Stimulated activated CD4-positive, alpha-beta T cell treated with anti-CD3 and anti-CD28 coated beads, Interleukin-1b, Interleukin-23, amount 100 ng/mL, for 24 hours (primary cell): ENCODE measurements at regions not wholly inside any gene's neighbourhood (a gene's known extent, or its start where the extent isn't known, plus 50 kb on each side); places are given as distances from the start of the nearest gene placed in this dataset.

Experiments
- DNase-seq, 4 experiments: peaks; one replicate each; pipeline ENCODE4 v3.0.0-alpha.2; 2020; ENCODE audit warnings: low read depth in 4 of 4, low spot score in 1 of 4

DNA sequence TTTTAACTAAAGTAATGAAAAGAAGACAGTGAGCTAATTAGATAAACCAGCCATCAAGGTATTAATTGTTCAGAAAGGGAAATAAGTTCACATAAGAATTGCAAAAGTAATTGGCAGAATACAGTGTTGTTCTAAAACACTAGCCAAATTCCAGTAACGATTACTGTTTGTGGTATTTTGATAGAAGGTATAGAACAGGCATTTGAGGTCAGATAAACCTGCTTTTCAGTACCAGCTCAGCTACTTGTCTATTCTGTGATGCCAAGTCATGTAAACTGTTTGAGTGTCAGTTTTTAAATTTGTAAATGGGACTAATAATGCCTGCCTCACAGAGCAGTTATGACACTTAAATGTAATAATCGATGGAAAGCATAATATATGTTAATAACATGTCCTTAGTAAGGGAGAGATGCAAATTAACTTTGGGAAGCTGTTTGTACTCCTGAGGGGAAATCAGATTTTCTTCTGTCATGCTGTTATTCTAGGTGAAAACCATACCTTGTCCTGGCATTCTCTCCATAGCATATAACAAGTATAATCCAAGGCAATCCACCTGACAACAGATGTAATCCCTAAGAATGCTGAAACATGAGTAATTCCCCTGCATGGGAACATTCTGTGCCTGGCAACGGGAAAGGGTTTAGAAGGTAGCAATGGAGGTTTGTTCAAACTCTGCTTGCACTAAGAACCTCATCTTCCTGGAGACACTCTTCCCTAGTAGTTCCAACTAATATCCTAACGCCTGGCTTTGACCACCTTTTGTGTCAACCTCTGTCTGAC is 509.5 kb upstream of the PAPPA start:
- no peak for DNase-seq

DNA sequence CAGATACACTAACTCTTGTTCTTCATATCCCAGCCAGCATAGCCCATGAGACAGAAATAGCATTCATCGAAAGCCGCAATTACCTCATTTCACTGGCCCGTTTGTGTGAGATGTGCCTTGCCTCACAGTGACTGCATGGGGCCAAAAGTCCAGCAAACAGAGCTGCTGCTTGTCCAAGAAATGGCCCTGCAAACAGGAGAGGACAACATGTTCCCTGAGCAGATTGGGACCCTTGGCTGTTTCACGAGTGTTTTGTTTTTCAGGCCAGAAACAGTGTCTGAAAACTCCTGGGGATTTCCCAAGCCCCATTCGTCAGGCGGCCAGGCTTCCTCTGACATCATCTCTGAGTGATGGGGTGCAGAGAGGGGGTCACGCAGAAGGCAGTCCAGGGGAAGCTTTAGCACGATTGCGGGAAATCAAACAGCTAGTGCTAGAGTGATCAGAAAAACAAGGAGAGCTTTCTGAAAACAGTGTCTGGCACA is 503.6 kb upstream of the PAPPA start:
- DNase-seq, result no peak

DNA sequence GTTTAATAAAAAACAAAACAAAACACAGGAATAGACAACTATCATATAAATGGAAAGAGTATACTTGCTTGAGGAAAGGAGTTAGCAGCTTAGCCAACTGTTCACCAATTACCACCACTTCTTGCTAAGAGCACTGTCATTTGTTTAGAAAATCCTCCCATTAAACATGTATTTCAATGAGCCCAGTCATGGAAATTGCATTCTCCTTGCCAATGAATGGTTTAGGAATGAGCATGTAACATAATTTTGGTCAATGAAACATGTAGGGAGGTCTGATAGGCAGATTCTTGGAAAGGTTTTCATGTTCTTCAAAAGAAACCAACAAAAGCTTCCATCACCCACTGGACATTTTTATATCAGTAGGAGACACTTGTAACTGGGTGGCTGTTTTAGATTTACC is 502.8 kb upstream of the PAPPA start:
- no peak for DNase-seq

DNA sequence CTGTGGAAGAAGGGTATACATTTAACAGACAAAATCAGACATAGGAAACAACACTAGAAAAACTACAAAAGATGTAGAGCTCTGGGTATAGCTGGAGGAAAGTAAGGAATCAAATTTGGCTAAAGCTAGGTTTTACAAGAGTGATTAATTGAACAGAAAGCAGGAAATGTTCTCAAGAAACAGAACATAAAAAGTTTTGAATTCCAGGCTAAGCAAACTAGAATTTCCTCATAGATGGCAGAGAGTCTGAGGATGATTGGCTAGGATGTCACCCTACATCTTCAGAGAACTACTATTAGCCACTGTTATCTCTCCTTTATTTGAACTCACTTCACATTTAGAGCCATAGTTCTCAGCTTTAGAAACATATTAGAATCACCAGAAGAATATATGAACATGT is 502.1 kb upstream of the PAPPA start:
- DNase-seq, result no peak

- DNase-seq, result no peak
Measured at GRCh38 chr9:115653171-115653606, 500.4 kb upstream of the PAPPA start.

DNA sequence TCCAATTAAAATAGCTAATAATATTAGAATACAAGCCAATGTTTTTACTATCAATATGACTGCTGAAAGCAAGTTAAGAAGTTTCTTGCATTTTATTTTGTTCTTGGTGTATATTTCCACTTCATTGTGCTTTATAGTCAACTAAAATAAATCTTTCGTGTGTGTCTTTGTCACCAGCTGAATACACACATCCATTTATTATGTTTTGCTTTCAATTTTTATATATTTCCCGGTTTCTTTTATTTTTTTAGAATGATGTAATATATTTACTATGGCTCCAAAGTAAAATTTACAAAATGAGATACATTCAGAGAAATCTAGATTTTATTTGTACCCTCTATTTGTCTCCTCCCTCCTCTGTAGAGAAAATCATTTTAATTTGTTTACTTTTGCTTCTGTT is 495.9 kb upstream of the PAPPA start:
- no peak for DNase-seq

DNA sequence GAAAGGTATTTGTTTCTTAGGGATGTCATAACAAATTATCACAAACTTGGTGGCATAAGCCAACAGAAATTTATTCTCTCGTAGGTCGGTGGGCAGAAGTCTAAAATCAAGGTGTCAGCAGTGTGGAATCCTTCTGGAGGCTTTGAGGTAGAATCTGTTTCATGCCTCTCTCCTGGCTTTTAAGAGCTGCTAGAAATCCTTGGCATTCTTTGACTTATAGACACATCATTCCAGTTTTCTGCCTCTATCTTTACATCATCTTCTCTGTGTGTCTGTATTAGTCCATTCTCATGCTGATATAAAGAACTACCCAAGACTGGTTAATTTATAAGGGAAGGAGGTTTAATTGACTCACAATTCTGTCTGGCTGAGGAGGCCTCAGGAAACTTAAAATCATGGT is 488.1 kb upstream of the PAPPA start:
- DNase-seq, result no peak

DNA sequence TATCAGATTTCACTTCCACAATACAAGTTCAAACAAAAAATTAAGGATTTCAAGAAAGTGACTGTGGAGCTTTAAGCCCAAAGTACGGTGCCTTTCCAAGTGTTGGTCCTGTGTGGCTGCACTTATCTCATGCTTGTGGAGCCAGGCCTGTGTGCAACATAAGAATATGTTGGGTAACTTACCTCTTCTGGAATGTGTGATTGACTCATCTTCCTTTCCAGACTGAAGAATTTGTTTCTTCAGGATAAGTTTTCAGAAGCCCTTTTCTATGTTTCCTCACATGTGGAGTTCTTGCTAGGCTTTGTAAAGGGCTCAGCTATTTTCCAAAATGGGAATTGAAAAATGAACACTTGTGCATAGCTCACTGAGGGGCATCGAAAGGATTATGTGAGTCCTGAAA is 485.1 kb upstream of the PAPPA start:
- DNase-seq, result no peak

- no peak for DNase-seq
Measured at GRCh38 chr9:115671236-115671962, 482.2 kb upstream of the PAPPA start.

DNA sequence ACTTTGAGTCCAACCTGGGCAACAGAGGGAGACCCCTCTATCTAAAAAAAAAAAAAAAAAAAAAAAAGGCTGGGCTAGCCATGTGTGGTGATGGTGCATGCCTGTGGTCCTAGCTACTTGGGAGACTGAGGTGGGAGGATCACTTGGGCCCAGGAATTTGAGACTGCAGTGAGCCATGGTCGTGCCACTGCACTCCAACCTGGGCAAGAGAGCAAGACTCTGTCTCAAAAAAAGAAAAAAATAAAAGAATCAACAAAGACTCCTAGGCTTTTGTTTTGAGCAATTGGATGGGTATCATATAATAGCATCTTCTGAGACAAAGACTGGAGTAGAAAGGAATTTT is 481.7 kb upstream of the PAPPA start:
- no peak for DNase-seq

DNA sequence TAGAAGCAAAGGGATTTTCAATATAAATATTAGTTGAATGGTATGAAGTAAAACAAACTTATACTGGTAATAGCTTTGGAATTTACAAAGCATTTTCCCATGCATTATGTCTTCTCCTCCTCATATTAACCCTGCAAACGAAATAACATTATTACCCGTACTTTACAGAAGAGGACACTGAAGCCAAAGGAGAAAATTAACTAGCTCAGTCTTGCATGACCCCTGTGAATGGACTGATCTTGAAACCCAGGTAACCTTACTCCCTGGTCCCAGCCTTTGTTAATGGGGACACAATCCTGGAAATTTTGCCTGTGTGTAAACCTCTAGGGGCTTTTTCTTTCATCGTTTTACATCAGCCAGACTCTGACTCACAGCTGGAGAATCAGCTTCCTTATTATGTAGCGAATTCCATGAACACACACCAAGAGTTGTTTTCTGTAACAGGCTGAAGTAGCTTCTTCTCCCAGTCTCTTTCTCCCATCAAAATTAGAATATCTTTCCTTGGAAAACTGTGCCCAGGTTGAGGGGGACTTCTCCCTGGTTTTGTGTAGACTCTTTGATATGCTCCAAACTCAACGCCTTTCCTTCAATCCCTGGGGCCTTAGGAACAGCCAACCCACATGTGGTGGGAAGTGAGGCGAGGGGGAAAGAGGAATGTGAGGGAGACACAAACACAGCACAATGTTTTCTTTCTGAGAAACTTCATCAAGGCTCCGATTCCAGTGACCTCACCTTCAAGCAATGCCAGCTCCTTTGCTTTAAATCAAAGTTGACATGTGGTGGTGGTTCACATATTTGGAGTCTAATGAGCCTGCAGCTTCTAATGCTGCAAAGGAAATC is 480.9 kb upstream of the PAPPA start:
- DNase-seq, result no peak

- DNase-seq, result no peak
Measured at GRCh38 chr9:115673599-115673998, 480.0 kb upstream of the PAPPA start.

DNA sequence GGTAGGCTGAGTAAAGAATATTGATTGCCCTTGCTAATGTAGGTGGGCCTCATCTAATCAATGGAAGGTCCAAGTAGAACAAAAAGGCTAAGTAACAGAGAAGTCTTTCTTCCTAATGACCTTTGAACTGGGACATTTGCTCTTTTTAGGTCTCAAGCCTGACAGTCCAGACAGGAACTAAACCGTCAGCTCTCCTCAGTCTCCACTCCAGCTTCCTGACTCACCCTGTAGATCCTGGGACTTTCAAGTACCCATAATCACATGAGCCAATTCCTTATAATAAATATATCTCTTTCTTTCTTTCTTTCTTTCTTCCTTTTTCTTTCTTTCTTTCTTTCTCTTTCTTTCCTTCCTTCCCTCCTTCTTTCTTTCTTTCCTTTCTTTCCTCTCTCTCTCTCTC is 479.5 kb upstream of the PAPPA start:
- no peak for DNase-seq

- DNase-seq, result no peak
Measured at GRCh38 chr9:115675834-115676233, 477.8 kb upstream of the PAPPA start.

GRCh38 chr9:115680231-115680630 is 473.4 kb upstream of the PAPPA start:
- DNase-seq, result no peak

DNA sequence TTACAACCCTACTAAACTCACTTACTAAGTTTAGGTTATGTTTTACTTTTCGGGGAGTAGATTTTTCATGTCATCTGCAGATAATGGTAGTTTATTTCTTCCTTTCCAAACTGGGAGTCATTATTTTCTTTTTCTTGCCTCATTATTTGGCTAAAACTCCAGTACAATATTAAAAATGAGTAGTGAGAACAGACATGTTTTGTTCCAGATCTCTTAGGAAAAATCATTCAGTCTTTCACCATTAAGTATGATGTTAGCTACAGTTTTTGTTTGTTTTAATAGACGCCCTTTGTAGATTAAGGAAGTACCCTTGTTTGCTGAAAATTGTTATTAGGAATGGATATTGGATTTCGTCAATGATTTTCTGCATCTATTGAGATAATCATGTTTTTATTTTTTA is 472.0 kb upstream of the PAPPA start:
- DNase-seq, result no peak

GRCh38 chr9:115686069-115686468 is 467.5 kb upstream of the PAPPA start:
- no peak for DNase-seq

DNA sequence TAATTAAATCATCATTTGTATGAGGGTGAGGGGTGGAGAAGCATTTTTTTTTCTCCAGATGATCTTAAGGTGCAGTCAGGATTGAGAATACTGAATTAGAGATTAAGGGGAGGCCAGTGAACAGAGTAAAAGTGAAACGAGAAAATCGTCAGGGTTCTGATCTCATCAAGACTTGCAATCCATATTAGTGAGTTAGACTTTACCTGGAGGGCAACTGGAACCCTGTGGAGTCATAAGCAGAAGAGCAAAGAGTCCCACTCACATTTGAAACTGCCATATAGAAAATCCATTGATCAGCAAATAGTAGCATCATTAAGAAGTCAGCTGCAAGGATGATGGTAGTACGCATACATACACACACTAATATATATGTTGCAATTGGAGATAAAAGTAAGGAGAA is 466.2 kb upstream of the PAPPA start:
- DNase-seq, result no peak

DNA sequence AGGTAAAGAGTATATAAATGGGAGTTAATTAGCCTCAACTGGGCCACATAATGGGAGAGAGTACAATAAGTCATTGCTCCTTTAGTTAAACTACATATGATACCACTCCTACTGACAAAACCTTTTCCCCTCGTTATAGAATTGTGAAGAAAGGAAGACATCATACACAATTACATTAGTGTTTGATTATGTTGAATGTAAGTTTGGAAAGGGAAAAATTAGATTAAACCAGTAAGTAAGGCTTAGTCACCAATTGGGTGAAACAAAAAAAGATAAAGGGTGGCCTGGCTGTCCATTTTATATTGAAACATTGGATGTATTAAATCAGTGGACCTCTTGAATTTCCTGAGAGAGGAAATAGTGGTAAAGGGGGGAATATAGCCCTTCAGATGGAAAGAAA is 464.3 kb upstream of the PAPPA start:
- no peak for DNase-seq

DNA sequence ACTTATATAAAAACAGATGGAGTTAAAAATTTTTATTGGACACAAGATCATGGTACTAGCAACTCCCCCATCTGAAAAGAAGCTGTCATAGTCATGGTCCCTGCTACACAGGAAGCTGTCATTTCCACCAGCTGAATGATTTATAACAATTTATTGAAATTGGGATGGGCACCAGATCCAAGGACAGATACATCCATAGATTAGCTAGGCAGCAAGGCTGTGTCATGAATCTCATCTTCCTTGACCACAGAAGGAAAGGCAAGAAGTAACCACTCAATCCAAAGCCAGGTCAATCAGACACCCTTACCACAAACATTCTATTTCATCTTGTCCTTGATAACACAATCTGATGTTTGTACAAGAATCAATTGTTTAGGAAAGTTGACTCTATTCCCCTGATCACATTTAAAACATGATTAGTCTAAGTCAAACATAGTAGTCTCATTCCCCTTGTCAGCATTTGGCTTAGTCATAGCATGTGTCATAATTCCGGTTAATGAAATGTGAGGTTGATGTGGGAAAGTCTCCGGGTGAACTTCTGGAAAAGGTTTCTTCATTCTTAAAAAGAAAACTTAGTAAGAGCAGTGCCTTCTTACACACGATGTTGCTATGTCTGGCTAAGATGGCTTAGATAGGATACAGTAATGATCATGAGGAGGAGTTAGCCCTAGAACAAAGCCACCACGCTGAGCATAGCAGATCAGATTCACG is 462.6 kb upstream of the PAPPA start:
- no peak for DNase-seq

GRCh38 chr9:115691693-115692092 is 461.9 kb upstream of the PAPPA start:
- no peak for DNase-seq
